ENCODE measurements at regions not wholly inside any gene's neighbourhood (a gene's known extent, or its start where the extent isn't known, plus 50 kb on each side); places are given as distances from the start of the nearest gene placed in this dataset.

GRCh38 chr11:97351939-97352338, 962.1 kb downstream of the JRKL start:
- TF ChIP-seq TAF1 (conservative IDR thresholded peaks at IDR 0.05) (no peak), RAD21 (IDR thresholded peaks at IDR 0.05) (no peak), RXRA (IDR thresholded peaks at IDR 0.05) (no peak), JUND (IDR thresholded peaks at IDR 0.05) (no peak), MAX (IDR thresholded peaks at IDR 0.05) (no peak), HNF4G (IDR thresholded peaks at IDR 0.05) (no peak), FOXA2 (IDR thresholded peaks at IDR 0.05) (no peak), GABPA (IDR thresholded peaks at IDR 0.05 in 1 of 2, conservative IDR thresholded peaks at IDR 0.05 in 1 of 2) (no peak)
- TF ChIP-seq, protein P1, sequence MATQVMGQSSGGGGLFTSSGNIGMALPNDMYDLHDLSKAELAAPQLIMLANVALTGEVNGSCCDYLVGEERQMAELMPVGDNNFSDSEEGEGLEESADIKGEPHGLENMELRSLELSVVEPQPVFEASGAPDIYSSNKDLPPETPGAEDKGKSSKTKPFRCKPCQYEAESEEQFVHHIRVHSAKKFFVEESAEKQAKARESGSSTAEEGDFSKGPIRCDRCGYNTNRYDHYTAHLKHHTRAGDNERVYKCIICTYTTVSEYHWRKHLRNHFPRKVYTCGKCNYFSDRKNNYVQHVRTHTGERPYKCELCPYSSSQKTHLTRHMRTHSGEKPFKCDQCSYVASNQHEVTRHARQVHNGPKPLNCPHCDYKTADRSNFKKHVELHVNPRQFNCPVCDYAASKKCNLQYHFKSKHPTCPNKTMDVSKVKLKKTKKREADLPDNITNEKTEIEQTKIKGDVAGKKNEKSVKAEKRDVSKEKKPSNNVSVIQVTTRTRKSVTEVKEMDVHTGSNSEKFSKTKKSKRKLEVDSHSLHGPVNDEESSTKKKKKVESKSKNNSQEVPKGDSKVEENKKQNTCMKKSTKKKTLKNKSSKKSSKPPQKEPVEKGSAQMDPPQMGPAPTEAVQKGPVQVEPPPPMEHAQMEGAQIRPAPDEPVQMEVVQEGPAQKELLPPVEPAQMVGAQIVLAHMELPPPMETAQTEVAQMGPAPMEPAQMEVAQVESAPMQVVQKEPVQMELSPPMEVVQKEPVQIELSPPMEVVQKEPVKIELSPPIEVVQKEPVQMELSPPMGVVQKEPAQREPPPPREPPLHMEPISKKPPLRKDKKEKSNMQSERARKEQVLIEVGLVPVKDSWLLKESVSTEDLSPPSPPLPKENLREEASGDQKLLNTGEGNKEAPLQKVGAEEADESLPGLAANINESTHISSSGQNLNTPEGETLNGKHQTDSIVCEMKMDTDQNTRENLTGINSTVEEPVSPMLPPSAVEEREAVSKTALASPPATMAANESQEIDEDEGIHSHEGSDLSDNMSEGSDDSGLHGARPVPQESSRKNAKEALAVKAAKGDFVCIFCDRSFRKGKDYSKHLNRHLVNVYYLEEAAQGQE (IDR thresholded peaks at IDR 0.05) = no peak
- TF ChIP-seq, protein P2, sequence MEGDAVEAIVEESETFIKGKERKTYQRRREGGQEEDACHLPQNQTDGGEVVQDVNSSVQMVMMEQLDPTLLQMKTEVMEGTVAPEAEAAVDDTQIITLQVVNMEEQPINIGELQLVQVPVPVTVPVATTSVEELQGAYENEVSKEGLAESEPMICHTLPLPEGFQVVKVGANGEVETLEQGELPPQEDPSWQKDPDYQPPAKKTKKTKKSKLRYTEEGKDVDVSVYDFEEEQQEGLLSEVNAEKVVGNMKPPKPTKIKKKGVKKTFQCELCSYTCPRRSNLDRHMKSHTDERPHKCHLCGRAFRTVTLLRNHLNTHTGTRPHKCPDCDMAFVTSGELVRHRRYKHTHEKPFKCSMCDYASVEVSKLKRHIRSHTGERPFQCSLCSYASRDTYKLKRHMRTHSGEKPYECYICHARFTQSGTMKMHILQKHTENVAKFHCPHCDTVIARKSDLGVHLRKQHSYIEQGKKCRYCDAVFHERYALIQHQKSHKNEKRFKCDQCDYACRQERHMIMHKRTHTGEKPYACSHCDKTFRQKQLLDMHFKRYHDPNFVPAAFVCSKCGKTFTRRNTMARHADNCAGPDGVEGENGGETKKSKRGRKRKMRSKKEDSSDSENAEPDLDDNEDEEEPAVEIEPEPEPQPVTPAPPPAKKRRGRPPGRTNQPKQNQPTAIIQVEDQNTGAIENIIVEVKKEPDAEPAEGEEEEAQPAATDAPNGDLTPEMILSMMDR (IDR thresholded peaks at IDR 0.05; ENCODE audit: low read depth, low read length, missing input control) = no peak
- TF ChIP-seq, protein P3, sequence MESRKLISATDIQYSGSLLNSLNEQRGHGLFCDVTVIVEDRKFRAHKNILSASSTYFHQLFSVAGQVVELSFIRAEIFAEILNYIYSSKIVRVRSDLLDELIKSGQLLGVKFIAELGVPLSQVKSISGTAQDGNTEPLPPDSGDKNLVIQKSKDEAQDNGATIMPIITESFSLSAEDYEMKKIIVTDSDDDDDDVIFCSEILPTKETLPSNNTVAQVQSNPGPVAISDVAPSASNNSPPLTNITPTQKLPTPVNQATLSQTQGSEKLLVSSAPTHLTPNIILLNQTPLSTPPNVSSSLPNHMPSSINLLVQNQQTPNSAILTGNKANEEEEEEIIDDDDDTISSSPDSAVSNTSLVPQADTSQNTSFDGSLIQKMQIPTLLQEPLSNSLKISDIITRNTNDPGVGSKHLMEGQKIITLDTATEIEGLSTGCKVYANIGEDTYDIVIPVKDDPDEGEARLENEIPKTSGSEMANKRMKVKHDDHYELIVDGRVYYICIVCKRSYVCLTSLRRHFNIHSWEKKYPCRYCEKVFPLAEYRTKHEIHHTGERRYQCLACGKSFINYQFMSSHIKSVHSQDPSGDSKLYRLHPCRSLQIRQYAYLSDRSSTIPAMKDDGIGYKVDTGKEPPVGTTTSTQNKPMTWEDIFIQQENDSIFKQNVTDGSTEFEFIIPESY (IDR thresholded peaks at IDR 0.05) = no peak
